GM18511 (cell line): ENCODE measurements at regions not wholly inside any gene's neighbourhood (a gene's known extent, or its start where the extent isn't known, plus 50 kb on each side); places are given as distances from the start of the nearest gene placed in this dataset.

Experiments
- ATAC-seq: cut with Tn5 transposase; IDR thresholded peaks from one replicate; pipeline ENCODE4 v1.9.1; 2021; ENCODE audit warnings: mild to moderate bottlenecking, moderate library complexity; ENCODE audit not compliant: unreplicated experiment

DNA sequence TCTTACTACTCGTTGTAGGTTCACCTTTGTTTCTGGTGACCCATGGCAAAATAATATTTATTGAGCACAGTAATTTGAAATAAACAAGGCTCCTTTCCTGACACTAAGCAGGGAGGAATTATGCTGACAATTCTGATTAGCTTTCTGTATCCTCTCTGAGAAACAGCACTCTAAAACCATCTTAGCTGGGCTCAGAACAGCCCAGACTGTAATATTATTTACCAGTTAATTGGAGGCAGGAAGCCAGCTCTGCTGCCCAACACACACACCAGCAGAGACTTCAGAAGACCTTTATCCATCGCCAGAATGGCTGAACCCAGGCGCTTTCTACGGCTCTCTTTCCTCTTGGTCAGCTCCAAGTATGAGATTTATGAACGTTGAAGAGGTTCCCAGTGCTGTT lies 77.6 kb upstream of the FMN2 start:
- no peak for ATAC-seq

- no peak for ATAC-seq
Measured at GRCh38 chr1:240018617-240019016, 73.1 kb upstream of the FMN2 start.

GRCh38 chr1:240019524-240019923 lies 72.2 kb upstream of the FMN2 start:
- no peak for ATAC-seq

GRCh38 chr1:240020871-240021270 lies 70.8 kb upstream of the FMN2 start:
- no peak for ATAC-seq

GRCh38 chr1:240021709-240022108 lies 70.0 kb upstream of the FMN2 start:
- ATAC-seq = no peak

- peak; percentile 82 for ATAC-seq
Measured at GRCh38 chr1:240027059-240027462, 64.6 kb upstream of the FMN2 start.

DNA sequence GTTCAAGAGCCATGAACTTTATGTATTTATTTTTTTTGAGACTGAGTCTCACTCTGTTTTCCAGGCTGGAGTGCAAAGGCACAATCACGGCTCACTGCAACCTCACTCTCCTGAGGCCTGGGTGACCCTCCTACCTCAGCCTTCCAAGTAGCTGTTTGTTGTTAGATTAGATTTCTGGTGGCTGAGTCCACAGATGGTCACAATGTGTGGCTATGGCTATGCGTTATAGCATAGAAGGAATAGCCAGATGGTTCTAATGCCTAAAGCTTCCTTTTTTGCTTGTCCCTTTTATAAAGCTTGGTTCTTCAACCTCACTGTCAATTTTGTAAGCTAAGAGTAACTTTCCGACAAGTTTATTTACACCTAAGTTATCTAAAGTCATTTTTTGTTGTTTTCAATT lies 62.3 kb upstream of the FMN2 start:
- ATAC-seq = no peak

DNA sequence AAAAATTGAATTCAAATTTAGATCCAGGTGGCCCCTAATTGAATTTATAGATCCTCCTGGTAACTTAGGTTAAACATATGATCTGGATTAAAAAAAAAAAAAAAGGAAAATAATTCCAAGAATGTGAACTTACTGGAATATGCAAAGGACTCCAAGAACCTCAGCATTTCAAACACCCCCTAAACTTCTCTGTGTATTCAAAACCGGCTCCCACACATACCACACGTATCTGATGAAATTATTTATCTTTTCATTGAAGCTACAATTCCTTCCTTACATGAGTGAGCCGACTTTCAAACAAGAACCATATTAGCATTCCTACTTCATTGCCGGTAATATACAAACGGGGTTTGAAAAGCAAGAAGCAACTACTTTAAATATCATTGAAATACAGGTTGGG lies 61.4 kb upstream of the FMN2 start:
- ATAC-seq = no peak

GRCh38 chr1:240031009-240031408 lies 60.7 kb upstream of the FMN2 start:
- no peak for ATAC-seq

DNA sequence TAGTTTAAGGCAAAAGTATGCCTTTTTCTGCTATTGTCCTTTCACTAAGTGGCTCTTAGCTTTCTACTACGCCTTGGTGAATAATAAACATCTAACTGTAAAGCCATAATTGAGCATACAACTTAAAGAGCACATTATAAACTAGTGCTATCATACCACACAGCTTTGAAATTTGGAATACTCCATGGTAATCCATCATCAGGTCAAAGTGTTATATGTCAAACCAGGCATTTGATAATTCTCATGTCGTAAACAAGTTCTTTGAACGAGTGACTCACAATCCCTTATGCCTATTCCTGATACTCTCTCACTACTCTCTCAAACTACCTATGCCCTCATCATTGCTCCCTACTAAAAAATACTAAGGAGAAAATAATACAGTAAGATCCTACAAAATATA lies 60.3 kb upstream of the FMN2 start:
- no peak for ATAC-seq

DNA sequence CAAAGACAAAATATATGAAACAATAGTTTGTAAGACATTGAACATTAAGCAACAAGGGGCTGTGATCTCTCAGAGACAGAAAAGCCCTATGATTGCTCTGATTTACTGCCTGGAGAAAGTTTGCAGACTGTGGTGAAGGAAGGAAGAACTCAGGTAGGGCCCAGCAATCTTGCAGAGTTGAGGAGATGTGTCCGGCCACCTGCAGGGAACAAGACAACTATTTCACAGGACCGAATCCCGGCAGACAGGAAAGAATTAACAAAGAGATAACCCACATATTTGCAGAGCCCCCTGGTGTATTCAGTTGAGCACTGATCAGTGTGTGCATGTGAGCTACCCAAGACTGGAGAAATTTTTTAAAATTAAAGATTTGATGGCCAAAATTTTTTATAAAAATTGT lies 58.3 kb upstream of the FMN2 start:
- no peak for ATAC-seq

DNA sequence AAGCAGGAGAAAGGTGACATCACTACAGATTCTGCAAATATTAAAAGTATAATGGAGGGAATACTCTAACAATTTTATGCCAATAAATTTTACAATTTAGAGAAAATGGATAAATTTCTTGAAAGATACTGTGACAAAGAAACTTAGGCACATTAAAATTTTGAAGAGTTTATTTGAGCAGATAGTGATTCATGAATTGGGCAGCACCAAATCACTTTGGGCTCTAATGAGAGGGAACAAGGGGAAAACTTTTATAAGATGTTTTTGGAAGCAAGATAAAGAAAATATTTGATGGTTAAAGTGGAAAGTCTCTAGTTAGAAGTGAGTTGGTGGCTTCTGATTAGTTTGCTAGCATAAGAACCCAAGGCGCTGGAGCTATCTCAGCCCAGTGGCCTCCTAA lies 55.2 kb upstream of the FMN2 start:
- ATAC-seq = no peak
